ENCODE measurements at regions not wholly inside any gene's neighbourhood (a gene's known extent, or its start where the extent isn't known, plus 50 kb on each side); places are given as distances from the start of the nearest gene placed in this dataset.
"Not testable (repeated sequence)": the region's sequence is repeated elsewhere in the genome, so short reads cannot be mapped to it uniquely, and the experiment has no call there.

DNA sequence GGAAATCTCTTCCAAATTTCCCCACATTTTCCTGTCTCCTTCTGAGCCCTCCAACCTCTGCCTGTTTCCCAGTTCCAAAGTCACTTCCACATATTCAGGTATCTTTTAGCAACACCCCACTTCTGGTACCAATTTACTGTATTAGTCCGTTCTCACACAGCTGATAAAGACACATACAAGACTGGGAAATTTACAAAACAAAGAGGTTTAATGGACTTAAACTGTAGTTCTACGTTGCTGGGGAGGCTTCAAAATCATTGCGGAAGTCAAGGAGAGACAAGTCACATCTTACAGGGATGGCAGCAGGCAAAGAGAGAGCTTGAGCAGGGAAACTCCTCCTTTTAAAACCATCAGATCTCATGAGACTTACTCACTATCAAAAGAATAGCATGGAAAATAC lies 122.0 kb downstream of the ALG1L2 start:
- TF ChIP-seq, protein P1, sequence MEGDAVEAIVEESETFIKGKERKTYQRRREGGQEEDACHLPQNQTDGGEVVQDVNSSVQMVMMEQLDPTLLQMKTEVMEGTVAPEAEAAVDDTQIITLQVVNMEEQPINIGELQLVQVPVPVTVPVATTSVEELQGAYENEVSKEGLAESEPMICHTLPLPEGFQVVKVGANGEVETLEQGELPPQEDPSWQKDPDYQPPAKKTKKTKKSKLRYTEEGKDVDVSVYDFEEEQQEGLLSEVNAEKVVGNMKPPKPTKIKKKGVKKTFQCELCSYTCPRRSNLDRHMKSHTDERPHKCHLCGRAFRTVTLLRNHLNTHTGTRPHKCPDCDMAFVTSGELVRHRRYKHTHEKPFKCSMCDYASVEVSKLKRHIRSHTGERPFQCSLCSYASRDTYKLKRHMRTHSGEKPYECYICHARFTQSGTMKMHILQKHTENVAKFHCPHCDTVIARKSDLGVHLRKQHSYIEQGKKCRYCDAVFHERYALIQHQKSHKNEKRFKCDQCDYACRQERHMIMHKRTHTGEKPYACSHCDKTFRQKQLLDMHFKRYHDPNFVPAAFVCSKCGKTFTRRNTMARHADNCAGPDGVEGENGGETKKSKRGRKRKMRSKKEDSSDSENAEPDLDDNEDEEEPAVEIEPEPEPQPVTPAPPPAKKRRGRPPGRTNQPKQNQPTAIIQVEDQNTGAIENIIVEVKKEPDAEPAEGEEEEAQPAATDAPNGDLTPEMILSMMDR (IDR thresholded peaks at IDR 0.05), result not testable (repeated sequence)
- not testable (repeated sequence) for TF ChIP-seq POLR2A (IDR thresholded peaks at IDR 0.05)
